SK-N-SH (cell line): ENCODE measurements at regions not wholly inside any gene's neighbourhood (a gene's known extent, or its start where the extent isn't known, plus 50 kb on each side); places are given as distances from the start of the nearest gene placed in this dataset.

Source experiments
- CTCF ChIP-seq: fragments of 200-600 bp; sonication (generic); IDR thresholded peaks from 2 replicates; pipeline ENCODE4 v1.6.1; 2017; ENCODE audit warnings: antibody characterized with exemption, mild to moderate bottlenecking, moderate library complexity
- ELF1 ChIP-seq: IDR thresholded peaks from 2 replicates; pipeline ENCODE4 v1.4.0; 2012
- EZH2phosphoT487 ChIP-seq: fragments of 200-600 bp; sonication (generic); IDR thresholded peaks from 2 replicates; pipeline ENCODE4 v1.6.1; 2017; ENCODE audit warnings: low read depth, mixed run types, mild to moderate bottlenecking, antibody characterized with exemption, moderate library complexity, borderline replicate concordance
- GATA2 ChIP-seq: sonication (generic); formaldehyde crosslinking; IDR thresholded peaks from 2 replicates; pipeline ENCODE4 v1.5.0; 2020; ENCODE audit warnings: mild to moderate bottlenecking, missing genetic modification reagents
- JUND ChIP-seq: IDR thresholded peaks from 2 replicates; pipeline ENCODE4 v1.4.0; 2012
- REST ChIP-seq: IDR thresholded peaks from 2 replicates; pipeline ENCODE4 v1.6.1; 2012; ENCODE audit warnings: mild to moderate bottlenecking, low read depth, low read length, moderate library complexity
- SMC3 ChIP-seq: IDR thresholded peaks from 2 replicates; pipeline ENCODE4 v1.6.1; 2012; ENCODE audit warnings: low read depth, low read length, improper control_type of control experiment
- TAF1 ChIP-seq: IDR thresholded peaks from 2 replicates; pipeline ENCODE4 v1.6.1; 2012; ENCODE audit warnings: low read depth, mild to moderate bottlenecking, low read length, moderate library complexity, borderline replicate concordance

- no peak for TF ChIP-seq GATA2 (CRISPR knock-in tag)
- TF ChIP-seq EZH2phosphoT487 = no peak
- TF ChIP-seq JUND = no peak
- no peak for TF ChIP-seq CTCF
- TF ChIP-seq SMC3 = no peak
- TF ChIP-seq TAF1 = no peak
- no peak for TF ChIP-seq ELF1
- TF ChIP-seq REST = no peak
Observed at GRCh38 chr20:57769756-57770155, 59.9 kb upstream of the PMEPA1 start.
